ENCODE measurements at regions not wholly inside any gene's neighbourhood (a gene's known extent, or its start where the extent isn't known, plus 50 kb on each side); places are given as distances from the start of the nearest gene placed in this dataset.
"Not testable (repeated sequence)": the region's sequence is repeated elsewhere in the genome, so short reads cannot be mapped to it uniquely, and the experiment has no call there.

- DNase-seq (ENCODE audit: insufficient read length, low spot score): no peak
- TF ChIP-seq POLR2A (IDR thresholded peaks at IDR 0.05; ENCODE audit: low read depth, low read length): no peak
- FAIRE-seq: no peak
These were observed 1276.9 kb upstream of the ADGRL2 start for GRCh38 chr1:80523861-80524260.

GRCh38 chr1:80523071-80523470, 1277.7 kb upstream of the ADGRL2 start:
- not testable (repeated sequence) for FAIRE-seq; DNase-seq (ENCODE audit: insufficient read length, low spot score)

- FAIRE-seq (no peak), DNase-seq (ENCODE audit: insufficient read length, low spot score) (no peak)
- no peak for TF ChIP-seq POLR2A (IDR thresholded peaks at IDR 0.05; ENCODE audit: low read depth, low read length)
These were observed 1279.8 kb upstream of the ADGRL2 start for GRCh38 chr1:80520949-80521348.

- no peak for FAIRE-seq
- DNase-seq (ENCODE audit: insufficient read length, low spot score): no peak
- no peak for TF ChIP-seq POLR2A (IDR thresholded peaks at IDR 0.05; ENCODE audit: low read depth, low read length)
These were observed 1283.7 kb upstream of the ADGRL2 start for GRCh38 chr1:80517062-80517461.

GRCh38 chr1:80509965-80510522, 1290.7 kb upstream of the ADGRL2 start:
- no peak for TF ChIP-seq POLR2A (IDR thresholded peaks at IDR 0.05; ENCODE audit: low read depth, low read length)
- DNase-seq (ENCODE audit: insufficient read length, low spot score): peak; percentile 12
- FAIRE-seq: peak; percentile 82

GRCh38 chr1:80506216-80506615, 1294.5 kb upstream of the ADGRL2 start:
- FAIRE-seq (no peak), DNase-seq (ENCODE audit: insufficient read length, low spot score) (no peak)
- no peak for TF ChIP-seq POLR2A (IDR thresholded peaks at IDR 0.05; ENCODE audit: low read depth, low read length)

GRCh38 chr1:80498673-80499072, 1302.1 kb upstream of the ADGRL2 start:
- no peak for TF ChIP-seq POLR2A (IDR thresholded peaks at IDR 0.05; ENCODE audit: low read depth, low read length)
- DNase-seq (ENCODE audit: insufficient read length, low spot score) (no peak), FAIRE-seq (no peak)

GRCh38 chr1:80495806-80496205, 1304.9 kb upstream of the ADGRL2 start:
- FAIRE-seq (no peak), DNase-seq (ENCODE audit: insufficient read length, low spot score) (no peak)
- no peak for TF ChIP-seq POLR2A (IDR thresholded peaks at IDR 0.05; ENCODE audit: low read depth, low read length)

GRCh38 chr1:80472145-80472544, 1328.6 kb upstream of the ADGRL2 start:
- FAIRE-seq (no peak), DNase-seq (ENCODE audit: insufficient read length, low spot score) (no peak)
- TF ChIP-seq POLR2A (IDR thresholded peaks at IDR 0.05; ENCODE audit: low read depth, low read length): no peak

GRCh38 chr1:80468356-80468755, 1332.4 kb upstream of the ADGRL2 start:
- peak; percentile 45 for FAIRE-seq
- TF ChIP-seq POLR2A (IDR thresholded peaks at IDR 0.05; ENCODE audit: low read depth, low read length): no peak
- no peak for DNase-seq (ENCODE audit: insufficient read length, low spot score)

- DNase-seq (ENCODE audit: insufficient read length, low spot score) (no peak), FAIRE-seq (no peak)
- TF ChIP-seq POLR2A (IDR thresholded peaks at IDR 0.05; ENCODE audit: low read depth, low read length): no peak
These were observed 1338.7 kb upstream of the ADGRL2 start for GRCh38 chr1:80462006-80462405.

GRCh38 chr1:80457409-80457808, 1343.3 kb upstream of the ADGRL2 start:
- TF ChIP-seq POLR2A (IDR thresholded peaks at IDR 0.05; ENCODE audit: low read depth, low read length): no peak
- DNase-seq (ENCODE audit: insufficient read length, low spot score) (no peak), FAIRE-seq (no peak)

- DNase-seq (ENCODE audit: insufficient read length, low spot score) (no peak), FAIRE-seq (no peak)
- TF ChIP-seq POLR2A (IDR thresholded peaks at IDR 0.05; ENCODE audit: low read depth, low read length): no peak
These were observed 1347.0 kb upstream of the ADGRL2 start for GRCh38 chr1:80453775-80454174.

GRCh38 chr1:80450711-80451110, 1350.0 kb upstream of the ADGRL2 start:
- no peak for FAIRE-seq
- no peak for TF ChIP-seq POLR2A (IDR thresholded peaks at IDR 0.05; ENCODE audit: low read depth, low read length)
- no peak for DNase-seq (ENCODE audit: insufficient read length, low spot score)

GRCh38 chr1:80448081-80448480, 1352.7 kb upstream of the ADGRL2 start:
- no peak for FAIRE-seq
- TF ChIP-seq POLR2A (IDR thresholded peaks at IDR 0.05; ENCODE audit: low read depth, low read length): no peak
- DNase-seq (ENCODE audit: insufficient read length, low spot score): no peak

GRCh38 chr1:80447526-80447925, 1353.2 kb upstream of the ADGRL2 start:
- no peak for DNase-seq (ENCODE audit: insufficient read length, low spot score)
- TF ChIP-seq POLR2A (IDR thresholded peaks at IDR 0.05; ENCODE audit: low read depth, low read length): no peak
- no peak for FAIRE-seq
